ENCODE measurements at regions not wholly inside any gene's neighbourhood (a gene's known extent, or its start where the extent isn't known, plus 50 kb on each side); places are given as distances from the start of the nearest gene placed in this dataset. TPM values are rescaled to one million over a fixed set of nuclear protein-coding genes. Genes with fewer than 3 reads are reported as not detected.

Small RNA genes lying in the stretch of these regions (small RNA-seq; reads per million reads assigned to genes)
- not detected for gene AP003733.2 (ENCODE audit: low read depth)

All from mesenchymal stem cell (in vitro differentiated cells and primary cell).